ENCODE measurements at regions not wholly inside any gene's neighbourhood (a gene's known extent, or its start where the extent isn't known, plus 50 kb on each side); places are given as distances from the start of the nearest gene placed in this dataset.

DNA sequence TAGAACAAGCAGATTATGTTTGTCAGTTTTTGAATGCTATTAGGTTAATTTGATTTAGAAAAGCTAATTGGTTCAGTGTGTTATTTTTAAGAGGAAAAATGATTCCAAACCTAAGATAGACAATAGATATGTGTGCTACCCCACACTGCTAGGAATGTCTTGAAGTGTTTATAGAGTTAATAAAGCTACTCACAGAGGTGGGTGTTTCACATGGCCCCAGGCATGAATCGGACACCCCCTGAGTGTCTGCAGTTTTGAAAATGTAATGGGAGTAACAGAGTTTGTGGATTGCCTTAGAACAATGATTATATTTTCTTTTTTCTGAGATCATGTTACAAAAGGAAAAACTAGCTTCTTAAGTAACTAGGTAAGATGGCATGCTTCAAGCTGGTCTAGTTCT lies 348.3 kb downstream of the ADCYAP1 start:
- no peak for TF ChIP-seq POLR2A (IDR thresholded peaks at IDR 0.05; ENCODE audit: low read depth, low read length)
- TF ChIP-seq TAF1 (IDR thresholded peaks at IDR 0.05; ENCODE audit: low read depth, low read length) = no peak
- no peak for TF ChIP-seq POLR2AphosphoS5 (IDR thresholded peaks at IDR 0.05; ENCODE audit: low read depth, low read length)
- no peak for TF ChIP-seq SPI1 (IDR thresholded peaks at IDR 0.05; ENCODE audit: low read depth, low read length)
- no peak for TF ChIP-seq POU2F2 (IDR thresholded peaks at IDR 0.05; ENCODE audit: low read depth, low read length)
- TF ChIP-seq PAX5 (IDR thresholded peaks at IDR 0.05; ENCODE audit: insufficient read depth, low read length, severe bottlenecking) = no peak

All from GM12891 (cell line).